ENCODE measurements at regions not wholly inside any gene's neighbourhood (a gene's known extent, or its start where the extent isn't known, plus 50 kb on each side); places are given as distances from the start of the nearest gene placed in this dataset.

DNA sequence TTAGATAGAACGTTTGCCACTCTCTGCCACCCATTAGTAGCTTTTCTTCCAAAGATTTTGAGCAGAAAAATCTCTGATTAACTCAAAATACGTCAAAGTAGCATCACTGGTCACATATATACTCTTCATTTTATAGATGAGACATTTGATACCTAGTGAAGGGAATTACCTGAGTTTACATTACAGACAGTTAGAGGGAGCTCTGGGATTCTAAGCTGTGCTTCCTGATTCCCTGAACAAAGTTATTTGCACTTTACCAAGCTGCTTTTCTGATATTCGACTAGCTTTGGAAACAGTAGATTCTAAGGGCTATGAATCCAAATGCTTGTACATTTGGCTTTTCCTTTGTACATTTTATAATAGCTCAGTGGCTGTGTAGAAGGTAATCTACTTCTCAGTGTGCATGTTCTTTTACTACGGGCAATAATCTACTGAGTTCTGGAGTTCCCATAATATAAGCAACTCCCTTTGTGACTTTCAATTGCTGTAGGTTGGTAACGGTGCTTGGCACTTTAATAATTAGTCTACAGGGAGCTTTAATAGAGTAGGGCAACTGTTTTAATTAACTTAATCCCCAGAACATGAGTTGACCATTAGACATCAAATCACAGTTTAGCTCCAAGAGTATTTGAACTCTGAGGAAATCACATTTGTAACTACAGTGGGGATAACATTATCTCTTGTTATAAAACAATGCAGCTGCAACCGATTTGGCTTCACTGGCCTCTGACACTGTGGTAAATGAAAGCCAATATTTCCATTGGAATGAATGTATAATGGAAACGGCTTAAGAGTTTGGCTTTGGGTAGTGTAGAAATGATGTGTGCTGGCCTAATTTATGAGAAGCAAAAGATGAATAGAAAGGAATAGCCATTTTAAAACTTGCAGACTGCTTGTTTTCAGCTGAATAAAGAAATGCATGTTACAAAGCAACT, 1602.4 kb downstream of the STIM2 start:
- TF ChIP-seq, protein P1, sequence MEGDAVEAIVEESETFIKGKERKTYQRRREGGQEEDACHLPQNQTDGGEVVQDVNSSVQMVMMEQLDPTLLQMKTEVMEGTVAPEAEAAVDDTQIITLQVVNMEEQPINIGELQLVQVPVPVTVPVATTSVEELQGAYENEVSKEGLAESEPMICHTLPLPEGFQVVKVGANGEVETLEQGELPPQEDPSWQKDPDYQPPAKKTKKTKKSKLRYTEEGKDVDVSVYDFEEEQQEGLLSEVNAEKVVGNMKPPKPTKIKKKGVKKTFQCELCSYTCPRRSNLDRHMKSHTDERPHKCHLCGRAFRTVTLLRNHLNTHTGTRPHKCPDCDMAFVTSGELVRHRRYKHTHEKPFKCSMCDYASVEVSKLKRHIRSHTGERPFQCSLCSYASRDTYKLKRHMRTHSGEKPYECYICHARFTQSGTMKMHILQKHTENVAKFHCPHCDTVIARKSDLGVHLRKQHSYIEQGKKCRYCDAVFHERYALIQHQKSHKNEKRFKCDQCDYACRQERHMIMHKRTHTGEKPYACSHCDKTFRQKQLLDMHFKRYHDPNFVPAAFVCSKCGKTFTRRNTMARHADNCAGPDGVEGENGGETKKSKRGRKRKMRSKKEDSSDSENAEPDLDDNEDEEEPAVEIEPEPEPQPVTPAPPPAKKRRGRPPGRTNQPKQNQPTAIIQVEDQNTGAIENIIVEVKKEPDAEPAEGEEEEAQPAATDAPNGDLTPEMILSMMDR (IDR thresholded peaks at IDR 0.05; ENCODE audit: insufficient read depth, low read length), result no peak
- no peak for TF ChIP-seq GABPA (IDR thresholded peaks at IDR 0.05; ENCODE audit: low read depth)
- no peak for TF ChIP-seq REST (IDR thresholded peaks at IDR 0.05; ENCODE audit: insufficient replicate concordance, low read depth)
- no peak for TF ChIP-seq POLR2AphosphoS5 (IDR thresholded peaks at IDR 0.05; ENCODE audit: low read depth)

Data from HL-60 (cell line).